ENCODE measurements at regions not wholly inside any gene's neighbourhood (a gene's known extent, or its start where the extent isn't known, plus 50 kb on each side); places are given as distances from the start of the nearest gene placed in this dataset.
"Not testable (repeated sequence)": the region's sequence is repeated elsewhere in the genome, so short reads cannot be mapped to it uniquely, and the experiment has no call there.

GRCh38 chr7:136324073-136324704, 347.0 kb upstream of the MTPN start:
- DNase-seq (ENCODE audit: low spot score): no peak

- no peak for DNase-seq (ENCODE audit: low spot score)
Observed at GRCh38 chr7:136312592-136312991, 335.4 kb upstream of the MTPN start.

GRCh38 chr7:136309407-136309806, 332.2 kb upstream of the MTPN start:
- DNase-seq (ENCODE audit: low spot score): no peak

- no peak for DNase-seq (ENCODE audit: low spot score)
Observed at GRCh38 chr7:136308230-136308629, 331.1 kb upstream of the MTPN start.

GRCh38 chr7:136303162-136303561, 326.0 kb upstream of the MTPN start:
- DNase-seq (ENCODE audit: low spot score): no peak

GRCh38 chr7:136302049-136302448, 324.9 kb upstream of the MTPN start:
- DNase-seq (ENCODE audit: low spot score): no peak

- DNase-seq (ENCODE audit: low spot score): no peak
Observed at GRCh38 chr7:136294977-136295376, 317.8 kb upstream of the MTPN start.

GRCh38 chr7:136293841-136294391, 316.8 kb upstream of the MTPN start:
- DNase-seq (ENCODE audit: low spot score): no peak

- no peak for DNase-seq (ENCODE audit: low spot score)
Observed at GRCh38 chr7:136293272-136293671, 316.1 kb upstream of the MTPN start.

GRCh38 chr7:136292365-136292764, 315.2 kb upstream of the MTPN start:
- DNase-seq (ENCODE audit: low spot score): no peak

GRCh38 chr7:136290351-136290750, 313.2 kb upstream of the MTPN start:
- no peak for DNase-seq (ENCODE audit: low spot score)

GRCh38 chr7:136278057-136278456, 300.9 kb upstream of the MTPN start:
- DNase-seq (ENCODE audit: low spot score): no peak

- no peak for DNase-seq (ENCODE audit: low spot score)
Observed at GRCh38 chr7:136275794-136276193, 298.6 kb upstream of the MTPN start.

GRCh38 chr7:136274636-136275345, 297.6 kb upstream of the MTPN start:
- DNase-seq (ENCODE audit: low spot score): no peak

- DNase-seq (ENCODE audit: low spot score): no peak
Observed at GRCh38 chr7:136272934-136273333, 295.8 kb upstream of the MTPN start.

- DNase-seq (ENCODE audit: low spot score): no peak
Observed at GRCh38 chr7:136267822-136268221, 290.7 kb upstream of the MTPN start.

- no peak for DNase-seq (ENCODE audit: low spot score)
Observed at GRCh38 chr7:136266457-136266856, 289.3 kb upstream of the MTPN start.

- not testable (repeated sequence) for DNase-seq (ENCODE audit: low spot score)
Observed at GRCh38 chr7:136264304-136264703, 287.1 kb upstream of the MTPN start.

GRCh38 chr7:136263112-136263860, 286.1 kb upstream of the MTPN start:
- not testable (repeated sequence) for DNase-seq (ENCODE audit: low spot score)

- not testable (repeated sequence) for DNase-seq (ENCODE audit: low spot score)
Observed at GRCh38 chr7:136260591-136260990, 283.4 kb upstream of the MTPN start.

- no peak for DNase-seq (ENCODE audit: low spot score)
Observed at GRCh38 chr7:136259074-136259473, 281.9 kb upstream of the MTPN start.

GRCh38 chr7:136256491-136256890, 279.3 kb upstream of the MTPN start:
- DNase-seq (ENCODE audit: low spot score): no peak

GRCh38 chr7:136254148-136254547, 277.0 kb upstream of the MTPN start:
- no peak for DNase-seq (ENCODE audit: low spot score)

Measured in kidney tubule cell (primary cell).